ENCODE measurements at regions not wholly inside any gene's neighbourhood (a gene's known extent, or its start where the extent isn't known, plus 50 kb on each side); places are given as distances from the start of the nearest gene placed in this dataset.
"Not testable (repeated sequence)": the region's sequence is repeated elsewhere in the genome, so short reads cannot be mapped to it uniquely, and the experiment has no call there.

- no peak for DNase-seq (ENCODE audit: low read depth in 1 of 2, low spot score in 1 of 2)
Measured at GRCh38 chrX:43349363-43349762, 306.7 kb upstream of the MAOA start.

DNA sequence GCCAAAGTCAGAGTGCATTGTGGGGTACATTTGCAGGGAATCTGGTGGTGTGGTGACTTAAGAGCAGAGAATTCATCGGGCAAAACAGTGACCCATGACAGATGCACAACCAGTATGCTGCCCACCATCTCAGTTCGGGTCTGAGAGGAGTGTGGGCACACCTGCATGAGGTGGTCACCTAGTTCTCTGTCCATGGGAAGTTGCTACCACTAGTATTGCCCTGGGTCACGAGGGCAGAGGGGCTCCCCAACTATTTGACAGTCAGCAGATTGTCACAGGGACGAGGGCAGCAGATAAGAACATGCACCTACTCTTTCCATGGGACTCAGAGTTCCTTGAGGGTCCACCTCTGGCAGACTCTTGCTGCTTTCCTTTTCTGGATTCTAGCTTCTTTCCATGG is 305.2 kb upstream of the MAOA start:
- no peak for DNase-seq (ENCODE audit: low read depth in 1 of 2, low spot score in 1 of 2)

GRCh38 chrX:43357741-43358140 is 298.4 kb upstream of the MAOA start:
- DNase-seq (ENCODE audit: low read depth in 1 of 2, low spot score in 1 of 2), result no peak

DNA sequence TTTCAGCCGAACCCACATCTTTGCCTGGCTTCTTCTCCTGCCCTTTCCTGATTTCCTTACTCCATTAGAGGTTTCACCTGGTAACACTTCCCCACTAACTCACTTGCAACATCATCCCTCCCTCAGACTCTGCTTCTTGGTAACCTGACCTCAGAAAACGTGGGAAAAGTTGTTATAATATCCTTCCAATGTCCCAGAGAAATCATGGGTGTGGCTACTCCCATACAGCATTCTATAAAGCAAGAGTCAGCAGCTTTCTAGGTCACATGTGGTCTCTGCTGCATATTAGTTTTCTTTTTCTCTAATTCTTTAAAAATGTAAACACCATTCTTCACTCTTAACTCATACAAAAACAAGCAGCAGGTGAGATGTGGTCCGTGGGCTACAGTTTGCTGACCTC is 283.1 kb upstream of the MAOA start:
- DNase-seq (ENCODE audit: low read depth in 1 of 2, low spot score in 1 of 2), result no peak

DNA sequence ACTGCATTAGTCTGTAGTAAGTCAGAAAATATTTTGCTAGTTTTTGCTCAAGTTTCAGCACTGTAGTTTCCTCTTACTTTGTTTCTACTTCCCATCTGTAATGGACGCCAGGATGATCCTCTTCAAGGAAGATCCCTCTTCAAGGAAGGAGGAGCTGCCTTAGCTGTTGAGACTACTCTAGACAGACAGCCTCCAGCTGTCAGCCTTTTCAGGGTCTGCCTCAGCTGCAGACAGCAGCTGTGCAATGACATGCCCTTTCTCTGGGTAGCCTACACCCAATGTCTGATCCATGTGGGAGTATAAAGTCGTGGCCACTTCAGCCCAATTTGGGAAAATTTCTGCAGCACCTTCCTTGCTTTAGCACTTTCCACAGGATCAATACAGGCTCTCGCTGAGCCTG is 281.0 kb upstream of the MAOA start:
- DNase-seq (ENCODE audit: low read depth in 1 of 2, low spot score in 1 of 2), result no peak

GRCh38 chrX:43380704-43381103 is 275.4 kb upstream of the MAOA start:
- DNase-seq (ENCODE audit: low read depth in 1 of 2, low spot score in 1 of 2), result no peak

- no peak for DNase-seq (ENCODE audit: low read depth in 1 of 2, low spot score in 1 of 2)
Measured at GRCh38 chrX:43386875-43387274, 269.2 kb upstream of the MAOA start.

DNA sequence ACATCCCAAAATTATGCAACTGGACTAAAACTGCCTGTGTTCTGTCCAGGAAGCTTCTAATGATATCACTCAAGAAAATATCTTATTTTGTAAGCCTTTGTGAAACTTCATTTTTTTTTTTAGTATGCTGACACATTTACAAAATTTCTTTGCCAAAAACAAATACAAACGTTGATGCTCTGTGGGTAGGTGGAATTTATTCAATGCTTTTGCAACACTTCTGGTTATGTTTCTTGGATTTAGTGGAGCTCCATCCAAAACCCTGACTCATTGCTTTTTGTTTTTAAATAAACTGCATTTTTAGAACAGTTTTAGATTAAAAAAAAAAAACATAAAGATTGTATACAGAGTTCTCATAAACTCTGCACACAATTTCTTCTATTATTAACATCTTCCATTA is 250.9 kb upstream of the MAOA start:
- DNase-seq (ENCODE audit: low read depth in 1 of 2, low spot score in 1 of 2), result no peak

DNA sequence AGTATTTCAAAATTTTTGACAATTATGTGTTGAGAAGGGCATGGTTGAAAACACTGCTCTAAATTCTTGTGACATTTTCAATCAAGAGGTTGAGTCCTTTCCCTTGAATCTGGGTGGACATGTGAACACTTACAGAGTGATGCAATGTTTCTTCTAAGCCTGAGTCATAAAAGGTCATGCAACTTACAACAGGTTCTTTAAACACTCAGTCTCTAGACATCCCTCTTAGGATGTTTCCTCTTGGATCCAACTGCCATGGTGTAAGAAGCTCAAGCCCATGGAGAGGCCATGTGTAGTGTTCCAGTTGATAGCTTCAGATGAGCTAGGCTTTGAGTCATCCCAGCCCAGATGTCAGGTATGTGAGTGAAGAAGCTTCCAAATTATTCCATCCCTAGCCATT is 232.2 kb upstream of the MAOA start:
- no peak for DNase-seq (ENCODE audit: low read depth in 1 of 2, low spot score in 1 of 2)

- no peak for DNase-seq (ENCODE audit: low read depth in 1 of 2, low spot score in 1 of 2)
Measured at GRCh38 chrX:43436517-43436916, 219.6 kb upstream of the MAOA start.

DNA sequence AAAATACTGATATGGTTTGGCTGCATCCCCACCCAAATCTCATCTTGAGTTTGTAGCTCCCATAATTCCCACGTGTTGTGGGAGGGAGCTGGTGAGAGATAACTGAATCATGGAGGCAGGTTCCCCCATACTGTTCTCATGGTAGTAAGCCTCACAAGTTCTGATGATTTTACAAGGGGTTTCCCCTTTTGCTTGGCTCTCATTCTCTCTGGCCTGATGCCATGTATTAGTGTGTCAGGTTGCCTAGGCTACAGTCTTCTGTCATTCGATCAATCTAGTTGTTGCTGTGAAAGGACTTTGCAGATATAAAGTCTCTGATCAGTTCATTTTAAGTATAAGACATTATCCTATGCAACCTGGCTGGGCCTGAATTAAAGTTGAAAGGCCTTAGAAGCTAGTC is 209.3 kb upstream of the MAOA start:
- no peak for DNase-seq (ENCODE audit: low read depth in 1 of 2, low spot score in 1 of 2)

DNA sequence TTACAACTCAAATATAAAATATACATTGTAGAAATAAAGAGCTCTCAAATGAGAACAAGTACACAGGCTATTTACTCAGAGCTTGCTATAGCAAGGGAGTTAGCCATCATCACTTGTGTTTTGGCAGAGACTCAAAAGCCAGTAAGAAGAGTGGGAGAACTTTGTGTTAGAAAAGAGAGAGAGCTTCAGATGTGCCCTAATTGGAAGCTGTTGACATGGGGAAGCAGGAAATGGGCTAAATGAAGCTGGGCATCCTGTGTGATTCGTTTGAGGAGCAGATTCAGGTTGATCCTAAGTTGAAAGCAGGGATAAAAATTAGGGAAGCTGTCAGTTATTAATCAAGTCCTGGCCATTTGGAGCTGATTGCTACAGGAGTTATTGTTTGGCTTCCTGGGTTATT is 207.4 kb upstream of the MAOA start:
- no peak for DNase-seq (ENCODE audit: low read depth in 1 of 2, low spot score in 1 of 2)

DNA sequence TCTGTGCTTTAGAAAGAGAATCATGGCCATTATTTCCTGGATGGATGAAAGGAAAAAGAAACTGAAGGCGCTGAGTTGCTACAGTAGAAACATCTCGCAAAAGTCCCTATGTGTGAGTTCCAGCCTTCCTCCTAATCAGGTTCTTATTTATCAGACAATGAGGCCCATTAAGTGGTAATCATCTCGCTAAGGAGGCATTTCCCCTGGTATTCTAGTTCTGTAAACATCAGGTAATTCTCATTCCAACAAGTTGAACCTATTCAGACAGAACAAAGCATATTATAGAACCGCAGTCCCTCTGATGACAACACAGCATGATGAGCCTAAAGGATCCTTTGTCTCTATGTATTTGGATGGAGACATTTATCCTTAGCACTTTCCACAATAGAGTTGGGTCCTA is 205.7 kb upstream of the MAOA start:
- DNase-seq (ENCODE audit: low read depth in 1 of 2, low spot score in 1 of 2), result no peak

- not testable (repeated sequence) for DNase-seq (ENCODE audit: low read depth in 1 of 2, low spot score in 1 of 2)
Measured at GRCh38 chrX:43451976-43452686, 204.0 kb upstream of the MAOA start.

- no peak for DNase-seq (ENCODE audit: low read depth in 1 of 2, low spot score in 1 of 2)
Measured at GRCh38 chrX:43456063-43456462, 200.0 kb upstream of the MAOA start.

DNA sequence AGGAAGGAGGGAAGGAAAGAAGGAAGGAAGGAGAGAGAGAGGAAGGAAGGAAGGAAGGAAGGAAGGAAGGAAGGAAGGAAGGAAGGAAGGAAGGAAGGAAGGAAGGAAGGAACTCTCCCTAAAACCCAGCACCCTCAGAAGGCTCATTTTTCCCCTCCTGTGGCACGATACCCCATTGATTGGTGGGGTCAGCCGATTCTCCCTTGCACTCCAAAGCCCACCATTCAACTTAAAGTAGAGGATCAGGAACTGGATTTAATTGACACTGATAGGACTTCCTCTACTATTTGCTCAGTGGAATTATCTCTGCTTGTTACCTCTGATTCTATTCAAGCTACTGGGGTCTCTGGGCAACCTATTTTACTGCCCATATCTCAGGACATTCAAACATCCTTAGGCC is 199.2 kb upstream of the MAOA start:
- no peak for DNase-seq (ENCODE audit: low read depth in 1 of 2, low spot score in 1 of 2)

- DNase-seq (ENCODE audit: low read depth in 1 of 2, low spot score in 1 of 2), result no peak
Measured at GRCh38 chrX:43467608-43468234, 188.4 kb upstream of the MAOA start.

DNA sequence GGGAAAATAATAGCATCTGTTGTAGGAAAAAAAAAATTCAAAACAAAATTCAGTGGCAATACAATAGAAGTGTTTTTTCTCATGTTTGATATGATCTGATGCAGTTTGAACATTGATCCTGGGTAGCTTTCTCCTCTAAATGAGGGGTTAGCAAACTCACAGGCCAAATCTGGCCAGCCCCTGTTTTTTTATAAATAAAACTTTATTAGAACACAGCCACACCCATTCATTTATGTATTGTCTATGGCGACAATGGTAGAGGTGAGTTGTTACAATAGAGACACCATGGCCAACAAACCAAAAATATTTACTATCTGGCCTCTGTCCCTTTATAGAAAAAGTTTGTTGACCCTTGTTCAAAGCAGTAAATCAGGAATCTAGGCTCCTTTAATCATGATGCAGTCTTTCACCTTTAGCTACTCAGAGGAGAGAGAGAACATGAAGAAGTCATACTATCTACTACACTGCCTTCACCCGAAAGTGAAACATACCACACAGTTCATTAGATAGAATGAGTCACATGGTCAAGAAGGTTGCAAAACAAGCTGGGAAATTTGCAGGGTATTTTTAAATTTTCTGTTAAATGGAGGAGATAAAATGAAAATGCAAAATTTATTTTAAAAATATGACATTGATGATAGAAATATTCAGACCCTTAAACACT is 186.6 kb upstream of the MAOA start:
- no peak for DNase-seq (ENCODE audit: low read depth in 1 of 2, low spot score in 1 of 2)

- no peak for DNase-seq (ENCODE audit: low read depth in 1 of 2, low spot score in 1 of 2)
Measured at GRCh38 chrX:43474321-43474720, 181.8 kb upstream of the MAOA start.

GRCh38 chrX:43479070-43479469 is 177.0 kb upstream of the MAOA start:
- DNase-seq (ENCODE audit: low read depth in 1 of 2, low spot score in 1 of 2), result no peak

DNA sequence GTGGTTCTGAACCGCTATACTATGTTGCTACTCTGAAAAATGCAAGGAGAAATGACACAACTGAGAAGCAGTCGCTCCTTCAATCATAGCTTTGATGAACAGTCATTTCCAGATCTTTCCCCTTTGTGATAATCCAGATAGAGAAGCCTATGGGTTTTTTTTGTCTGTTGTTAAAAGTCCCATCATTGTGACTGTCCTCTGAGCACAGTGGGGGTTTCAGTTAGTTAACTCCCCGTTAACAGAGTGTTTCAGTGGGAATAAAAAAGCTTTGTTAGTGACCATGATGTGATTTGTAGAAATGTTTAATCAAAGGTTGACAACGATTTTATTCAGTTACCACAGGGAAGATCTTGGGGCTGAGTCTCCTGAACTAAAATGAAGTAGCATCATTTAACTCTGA is 176.2 kb upstream of the MAOA start:
- DNase-seq (ENCODE audit: low read depth in 1 of 2, low spot score in 1 of 2), result no peak

DNA sequence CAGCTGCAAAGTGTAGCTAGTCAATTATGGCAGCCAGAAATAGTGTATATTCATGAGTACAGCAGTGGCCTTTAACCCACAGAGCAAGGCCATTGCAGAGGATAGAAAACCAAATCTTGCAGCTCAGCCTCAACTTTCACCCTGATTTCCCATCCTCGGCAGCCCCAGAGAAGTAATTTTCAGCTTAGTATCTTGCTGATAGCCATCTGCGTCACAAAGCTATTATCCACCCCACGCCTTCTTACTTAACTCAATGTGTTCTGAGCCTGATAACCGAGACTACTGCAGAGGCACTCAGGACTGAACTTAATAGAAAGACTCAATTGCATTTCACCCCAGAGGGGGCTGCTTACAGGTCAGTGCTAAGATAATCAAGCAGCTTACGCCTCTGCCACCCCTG is 174.5 kb upstream of the MAOA start:
- DNase-seq (ENCODE audit: low read depth in 1 of 2, low spot score in 1 of 2), result no peak

GRCh38 chrX:43493756-43494155 is 162.3 kb upstream of the MAOA start:
- no peak for DNase-seq (ENCODE audit: low read depth in 1 of 2, low spot score in 1 of 2)

All from stimulated activated CD4-positive, alpha-beta T cell treated with anti-CD3 and anti-CD28 coated beads, Interleukin-15, amount 100 ng/mL, for 1 hour (primary cell).